NOMO-1 treated with dmso at 0.1 percent for 144 hours (cell line): ENCODE measurements at regions not wholly inside any gene's neighbourhood (a gene's known extent, or its start where the extent isn't known, plus 50 kb on each side); places are given as distances from the start of the nearest gene placed in this dataset.

Experiments
- DNase-seq: peaks from one replicate; lab custom pipeline; 2025; ENCODE audit not compliant: unreplicated experiment; lab: John Stamatoyannopoulos, UW

- no peak for DNase-seq
Observed at GRCh38 chr2:226680719-226681118, 118.9 kb downstream of the IRS1 start.

DNA sequence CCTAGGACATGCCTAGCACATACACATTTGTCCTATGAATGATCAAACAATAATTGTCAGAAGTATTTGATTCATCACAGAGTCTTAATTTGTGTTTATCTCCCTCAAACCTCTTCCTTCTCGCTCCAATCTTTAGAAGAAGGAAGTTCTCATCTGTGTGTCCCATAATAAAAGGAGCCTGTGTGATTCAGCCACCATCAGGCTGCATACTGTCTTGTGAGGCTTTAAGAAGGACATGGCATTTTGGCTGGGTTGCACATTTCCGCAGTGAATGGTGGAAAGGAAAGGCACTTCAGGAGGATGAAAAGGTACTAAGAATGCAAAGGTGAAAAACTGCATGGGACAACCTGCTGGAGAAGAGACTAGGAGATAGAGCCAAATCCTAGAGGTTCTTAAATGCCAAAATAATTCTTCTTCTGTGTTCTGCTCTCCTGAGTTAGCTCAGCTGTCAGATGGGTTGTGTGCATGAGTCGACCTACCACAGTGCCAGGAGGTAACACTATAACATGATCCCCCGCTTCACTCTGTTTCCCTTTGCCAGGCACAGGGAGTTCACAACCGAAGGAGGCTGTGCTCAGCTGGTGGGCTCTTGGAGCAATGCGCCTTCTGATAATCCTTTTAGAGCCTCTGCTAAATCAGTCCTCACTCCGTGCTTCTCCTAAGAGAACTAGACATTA lies 120.1 kb downstream of the IRS1 start:
- no peak for DNase-seq

DNA sequence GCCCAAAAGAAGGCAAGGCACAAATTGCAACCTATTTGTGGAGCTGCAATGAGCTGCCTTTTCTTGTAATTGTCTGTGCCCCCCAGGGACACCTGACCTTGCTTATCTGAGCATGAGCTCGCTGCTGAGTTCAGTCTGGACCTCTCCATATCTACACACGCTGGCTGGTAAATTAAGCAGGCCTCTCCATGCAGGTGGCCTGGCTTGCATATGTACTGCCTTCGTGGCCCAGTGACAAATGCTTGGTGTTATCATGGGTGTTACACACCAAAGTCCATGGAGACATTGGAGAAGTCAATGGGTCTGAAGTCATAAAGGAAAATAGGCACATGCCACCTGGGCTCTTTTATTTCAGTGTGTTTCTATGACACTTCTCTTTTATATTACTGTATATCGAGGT lies 121.2 kb downstream of the IRS1 start:
- no peak for DNase-seq

DNA sequence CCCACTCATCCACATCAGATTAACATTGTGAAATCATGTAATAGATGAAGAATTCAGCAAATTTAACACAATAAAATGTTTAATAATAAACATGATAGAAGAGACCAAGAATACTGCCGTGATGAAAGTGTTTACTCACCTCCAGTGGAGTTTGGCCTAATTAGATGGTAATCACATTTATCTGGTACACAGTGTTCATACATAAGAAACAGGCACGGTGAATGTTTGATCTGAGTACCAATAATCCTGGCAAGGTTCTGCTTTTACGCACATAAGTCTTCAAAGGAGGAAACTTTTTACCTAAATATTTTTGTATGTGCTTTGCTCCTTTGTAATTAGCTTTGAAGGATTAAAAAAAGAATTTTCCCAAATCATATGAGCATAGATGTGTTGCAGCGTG lies 122.5 kb downstream of the IRS1 start:
- no peak for DNase-seq

DNA sequence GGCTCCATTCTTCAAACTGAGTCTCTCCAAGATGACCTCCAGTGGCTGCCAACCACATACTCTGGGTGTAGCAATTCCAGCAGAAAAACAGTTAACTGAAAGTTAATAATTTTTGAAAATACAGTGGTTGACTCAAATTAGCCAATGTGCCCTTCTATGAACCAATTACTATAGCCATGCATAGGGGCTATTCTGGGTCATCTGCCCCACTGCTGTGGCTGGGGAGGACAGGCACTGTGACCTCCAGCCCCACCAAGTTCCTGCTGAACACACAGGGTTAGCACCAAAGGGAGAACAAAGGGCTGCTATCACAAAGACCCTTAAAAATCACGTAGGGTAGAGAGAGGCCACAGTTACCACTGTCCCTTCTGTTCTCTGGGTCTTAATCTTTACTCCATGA lies 123.0 kb downstream of the IRS1 start:
- DNase-seq = no peak

DNA sequence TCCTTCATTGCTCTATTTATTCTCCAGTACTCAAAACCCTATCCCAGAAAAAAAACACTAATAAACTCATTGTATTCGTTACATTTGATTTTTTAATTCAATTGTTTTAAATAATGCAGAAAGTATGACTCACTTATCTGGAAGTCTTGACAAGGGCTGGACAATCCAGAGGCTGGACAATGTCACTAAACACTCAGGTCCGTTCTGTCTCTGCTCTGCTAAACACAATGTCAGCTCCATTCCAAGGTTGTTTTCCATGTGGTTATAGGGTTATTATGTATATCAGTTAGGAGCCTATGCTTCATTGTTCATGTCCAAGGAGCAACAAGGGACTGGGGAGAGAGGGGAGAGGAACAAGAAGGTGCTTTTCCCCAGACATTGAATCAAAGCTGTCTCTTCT lies 125.5 kb downstream of the IRS1 start:
- DNase-seq = no peak

- DNase-seq = no peak
Observed at GRCh38 chr2:226673314-226673723, 126.3 kb downstream of the IRS1 start.

- peak; percentile 40 for DNase-seq
Observed at GRCh38 chr2:226671141-226671676, 128.4 kb downstream of the IRS1 start.

GRCh38 chr2:226669905-226670304 lies 129.7 kb downstream of the IRS1 start:
- peak; percentile 49 for DNase-seq

DNA sequence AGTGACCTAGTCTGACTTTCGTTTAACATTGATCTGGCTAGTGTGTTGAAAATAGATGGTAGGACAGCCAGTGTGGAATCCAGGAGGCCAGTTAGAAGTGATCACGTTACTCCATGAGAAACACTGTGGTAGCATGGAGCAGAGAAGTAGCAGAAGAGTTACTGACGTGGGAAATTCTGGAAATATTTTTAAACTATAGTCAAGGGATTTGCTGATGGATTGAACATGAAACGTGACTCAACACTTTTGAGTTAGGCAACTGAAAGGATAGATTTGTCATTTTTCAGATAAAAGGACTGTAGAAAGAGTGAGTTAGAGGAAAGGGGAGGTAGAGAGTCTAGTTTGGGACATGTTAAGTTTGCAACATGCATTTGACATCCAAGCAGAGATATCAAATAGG lies 130.4 kb downstream of the IRS1 start:
- DNase-seq = no peak

- no peak for DNase-seq
Observed at GRCh38 chr2:226667736-226668135, 131.9 kb downstream of the IRS1 start.

GRCh38 chr2:226665306-226665831 lies 134.3 kb downstream of the IRS1 start:
- DNase-seq = no peak

DNA sequence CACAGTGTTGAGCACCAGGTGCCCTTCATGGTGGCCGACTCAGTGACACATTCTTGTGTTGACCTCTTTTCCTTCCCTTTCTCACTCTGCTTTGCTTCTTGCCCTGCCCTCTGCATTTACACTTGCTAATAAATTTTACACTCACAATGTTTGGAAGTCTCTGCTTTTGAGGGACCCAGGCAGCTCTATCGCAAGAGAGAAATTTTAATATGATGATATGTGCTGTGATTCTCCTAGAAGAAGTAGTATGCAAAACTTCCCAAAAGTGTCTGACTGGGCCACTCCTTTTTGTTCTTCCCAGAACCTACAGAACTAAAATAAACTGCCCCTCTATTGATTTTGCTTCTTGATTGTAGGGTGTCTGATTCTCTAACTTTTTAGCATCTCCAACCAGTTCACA lies 135.0 kb downstream of the IRS1 start:
- no peak for DNase-seq

DNA sequence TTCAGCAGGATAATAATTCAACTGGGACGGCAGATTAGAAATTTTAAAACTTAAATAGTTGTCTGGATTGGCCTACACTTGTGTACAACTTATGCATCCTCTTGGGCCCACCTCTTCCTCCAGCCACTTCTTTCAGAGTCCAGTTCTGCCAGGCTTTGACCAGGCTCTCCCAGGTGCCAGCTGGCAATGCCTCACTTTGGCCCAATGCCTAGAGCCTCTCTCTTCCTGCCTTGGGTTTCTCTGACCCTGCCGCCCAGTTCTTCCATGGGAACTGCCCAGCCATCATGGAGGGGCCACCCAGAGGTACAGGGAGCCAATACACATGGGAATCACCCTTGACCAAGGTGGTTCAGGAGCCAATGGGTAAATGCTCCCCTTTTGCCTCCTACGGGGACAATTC lies 135.5 kb downstream of the IRS1 start:
- no peak for DNase-seq

DNA sequence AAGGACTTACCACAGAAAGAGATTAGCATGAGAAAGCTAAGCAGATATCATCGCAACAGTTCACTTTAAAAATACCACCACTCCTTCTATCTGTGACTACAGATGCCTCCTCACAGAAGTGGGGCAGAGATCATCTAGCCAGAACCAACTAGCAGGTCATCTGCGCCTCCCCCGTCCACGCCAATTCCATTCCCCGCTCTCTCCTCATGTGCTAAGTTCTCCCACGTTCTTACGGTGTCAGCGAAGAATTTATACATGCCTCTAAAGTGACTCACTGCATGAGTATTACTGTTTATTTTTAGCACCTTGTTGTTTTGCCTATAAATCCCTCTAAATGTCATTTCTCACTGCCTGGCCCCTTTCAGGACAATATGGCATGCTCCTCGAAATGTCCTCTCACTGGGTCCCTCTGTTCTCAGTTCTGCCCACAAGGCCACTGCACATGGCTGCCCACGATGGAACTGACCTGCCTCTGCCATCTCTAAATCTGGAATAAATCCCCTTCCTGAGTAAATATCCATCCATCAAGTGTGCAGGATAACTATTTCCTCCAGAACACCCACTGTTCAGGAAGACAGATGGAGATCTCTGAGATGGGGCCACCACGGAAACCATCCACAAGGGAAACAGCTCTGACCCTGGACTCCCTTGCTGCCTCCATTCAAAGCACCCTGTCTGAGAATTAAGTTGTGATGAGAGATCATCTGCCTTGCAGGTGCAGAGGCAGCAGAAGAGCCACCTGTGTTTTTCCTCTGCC lies 137.7 kb downstream of the IRS1 start:
- no peak for DNase-seq

DNA sequence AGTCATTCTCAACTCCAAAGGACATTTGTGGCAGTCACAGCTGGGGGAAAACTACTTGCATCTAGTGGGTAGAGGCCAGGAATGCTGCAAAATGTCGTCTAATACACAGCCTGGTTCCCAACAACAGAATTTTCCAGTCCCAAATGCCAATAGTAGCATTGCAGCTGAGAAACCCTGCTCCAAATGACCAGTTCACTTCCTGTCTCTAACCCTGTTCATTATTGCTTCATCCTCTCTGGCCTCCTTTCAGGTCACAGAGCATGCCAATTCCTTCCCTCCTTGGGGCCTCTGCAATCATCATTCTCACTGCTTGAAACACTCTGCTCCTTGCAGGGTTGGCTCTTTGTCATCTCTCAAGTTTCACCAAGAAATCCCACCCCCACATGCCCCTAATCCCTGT lies 139.1 kb downstream of the IRS1 start:
- DNase-seq = peak; percentile 53

- no peak for DNase-seq
Observed at GRCh38 chr2:226660124-226660523, 139.5 kb downstream of the IRS1 start.

DNA sequence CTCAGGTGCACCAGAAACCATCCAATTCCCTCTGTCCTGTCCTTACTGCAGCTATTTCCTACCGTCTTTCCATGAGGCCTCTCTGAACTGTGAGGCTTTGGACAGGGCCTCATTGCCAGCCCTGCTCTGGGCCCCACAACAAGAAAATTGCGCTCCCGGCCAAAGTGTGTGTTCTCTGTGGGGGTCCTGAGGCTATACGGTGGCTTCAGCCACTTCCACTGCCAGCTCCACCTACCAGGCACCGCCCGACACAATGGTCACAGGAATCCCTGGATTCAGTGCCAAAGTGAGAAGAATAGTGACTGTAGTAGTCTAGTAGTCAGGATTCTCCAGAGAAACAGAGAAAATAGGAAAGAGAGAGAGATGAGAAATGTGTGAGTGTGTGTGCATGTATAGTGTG lies 140.2 kb downstream of the IRS1 start:
- no peak for DNase-seq

DNA sequence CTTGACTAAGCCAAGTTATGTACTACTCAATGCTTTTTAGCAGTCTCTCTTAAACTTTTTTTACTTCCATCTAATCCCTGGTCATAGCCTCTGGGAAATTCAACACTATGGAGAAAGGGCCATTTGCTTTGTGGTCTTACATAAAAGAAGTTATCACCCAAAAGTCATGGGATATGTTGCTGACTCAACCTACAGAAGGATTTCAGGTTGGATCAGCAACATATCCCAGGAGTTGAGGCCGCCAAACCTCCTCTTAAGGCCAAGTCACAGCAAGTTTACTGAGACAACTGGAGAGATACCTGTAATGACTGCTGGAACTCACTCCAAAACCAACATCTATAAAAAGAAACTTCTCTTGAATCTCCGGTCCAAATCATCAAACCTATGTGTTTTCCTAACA lies 141.1 kb downstream of the IRS1 start:
- no peak for DNase-seq

DNA sequence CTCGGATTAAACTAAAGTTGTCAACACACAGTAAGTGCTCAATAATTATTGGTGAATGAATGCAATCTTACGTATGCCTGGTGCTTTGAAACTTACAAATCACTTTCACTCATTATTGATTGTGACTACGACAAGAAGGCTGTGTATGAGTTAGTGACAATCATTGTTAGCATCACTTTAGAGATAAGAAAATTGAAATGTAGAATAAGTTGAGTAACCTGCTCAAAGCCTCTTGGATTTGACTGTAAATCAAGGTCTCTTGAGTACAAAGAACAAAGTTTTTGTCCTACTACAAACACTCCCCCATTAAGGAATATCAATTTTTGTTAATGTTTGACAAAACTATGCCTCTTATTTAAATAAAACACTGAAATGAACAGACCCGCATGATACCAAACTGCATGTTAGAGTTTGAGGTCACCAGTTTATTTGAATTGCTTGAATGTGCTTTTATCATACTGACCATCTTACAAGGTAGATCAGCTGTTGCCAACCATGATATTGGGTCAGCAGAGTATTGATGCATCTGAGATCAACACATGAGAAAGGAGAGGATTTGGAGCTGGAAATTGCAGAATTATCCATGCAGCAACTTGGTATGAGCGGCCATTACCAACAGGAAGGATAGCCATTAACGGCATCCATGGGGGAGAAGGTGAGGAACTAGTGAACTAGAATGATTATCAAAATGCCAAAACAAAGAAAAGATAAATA lies 142.1 kb downstream of the IRS1 start:
- DNase-seq = no peak

DNA sequence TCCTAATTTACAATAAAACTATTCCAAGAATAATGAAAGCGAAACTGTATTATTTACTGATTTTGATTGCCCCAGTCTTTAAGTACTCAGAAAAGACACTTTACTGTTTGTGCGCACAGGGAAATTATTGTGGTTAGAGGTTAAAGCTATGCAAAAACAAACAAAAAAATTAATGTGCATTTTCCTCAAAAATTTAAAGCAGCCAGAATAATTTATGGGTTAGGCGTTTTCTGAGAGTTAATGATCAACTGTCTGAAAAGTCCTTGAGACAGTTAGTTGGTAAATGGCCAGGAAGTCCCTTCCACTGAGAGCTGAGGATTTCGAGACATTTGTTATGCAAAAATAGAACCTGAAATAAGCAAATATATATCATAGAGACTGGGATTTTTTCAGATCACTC lies 143.3 kb downstream of the IRS1 start:
- no peak for DNase-seq

DNA sequence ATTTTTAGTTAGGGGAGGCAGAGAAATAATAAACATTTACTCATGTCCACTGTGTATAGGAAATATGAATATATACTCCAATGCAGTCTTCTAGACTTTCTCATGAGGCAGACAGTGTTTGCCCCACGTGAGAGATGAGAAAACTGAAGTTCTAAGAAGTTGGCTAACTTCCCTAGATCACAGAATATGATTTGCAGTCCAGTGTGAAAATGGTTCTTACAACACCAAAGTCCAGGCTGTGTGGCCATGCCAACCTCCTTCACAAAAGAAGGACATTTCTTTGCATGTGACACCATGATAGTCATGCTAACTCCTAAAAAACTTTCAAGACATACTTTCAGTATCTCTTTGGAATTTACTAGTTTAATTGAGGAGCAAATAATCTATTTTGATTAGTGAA lies 143.7 kb downstream of the IRS1 start:
- DNase-seq = peak; percentile 22
